Endodermal cell (in vitro differentiated cells): ENCODE measurements at regions not wholly inside any gene's neighbourhood (a gene's known extent, or its start where the extent isn't known, plus 50 kb on each side); places are given as distances from the start of the nearest gene placed in this dataset.

Source experiments
- DNase-seq: peaks from one replicate; pipeline ENCODE4 v3.0.0-alpha.2; 2017
- H3K27ac ChIP-seq: 2 replicates; pipeline ENCODE4 v1.5.1; 2013; ENCODE audit warnings: mild to moderate bottlenecking, low read depth, low read length, moderate library complexity
- H3K27me3 ChIP-seq: 2 replicates; pipeline ENCODE4 v1.6.1; 2013; ENCODE audit warnings: mild to moderate bottlenecking, low read length, moderate library complexity; ENCODE audit not compliant: insufficient read depth, control insufficient read depth, poor library complexity, severe bottlenecking
- H3K36me3 ChIP-seq: 2 replicates; pipeline ENCODE4 v1.7.0; 2013; ENCODE audit warnings: mild to moderate bottlenecking, low read length, moderate library complexity; ENCODE audit not compliant: control insufficient read depth, insufficient read depth
- H3K4me1 ChIP-seq: one replicate; pipeline ENCODE4 v1.7.0; 2013; ENCODE audit warnings: low read length; ENCODE audit not compliant: control insufficient read depth, insufficient read depth
- H3K4me3 ChIP-seq: 2 replicates; pipeline ENCODE4 v1.5.1; 2013; ENCODE audit warnings: mild to moderate bottlenecking, low read length, moderate library complexity
- H3K9ac ChIP-seq: 2 replicates; pipeline ENCODE4 v1.6.1; 2013; ENCODE audit warnings: mild to moderate bottlenecking, low read length, moderate library complexity; ENCODE audit not compliant: poor library complexity, severe bottlenecking; ENCODE audit errors: extremely low read depth
- H3K9me3 ChIP-seq: 2 replicates; pipeline ENCODE4 v1.6.1; 2013; ENCODE audit warnings: mild to moderate bottlenecking, low read length, moderate library complexity; ENCODE audit not compliant: control insufficient read depth
- H3K27ac Mint-ChIP-seq: 2 replicates; pipeline ENCODE4 v1.8.0; 2020; ENCODE audit warnings: mixed read lengths
- H3K27me3 Mint-ChIP-seq: 2 replicates; pipeline ENCODE4 v1.8.0; 2021; ENCODE audit warnings: mild to moderate bottlenecking, mixed read lengths; ENCODE audit not compliant: insufficient read depth
- H3K36me3 Mint-ChIP-seq: 2 replicates; pipeline ENCODE4 v1.8.0; 2020; ENCODE audit warnings: low read depth, mixed read lengths
- H3K4me1 Mint-ChIP-seq: 2 replicates; pipeline ENCODE4 v1.8.0; 2020; ENCODE audit warnings: mixed read lengths
- H3K4me3 Mint-ChIP-seq: 2 replicates; pipeline ENCODE4 v1.8.0; 2020; ENCODE audit warnings: mild to moderate bottlenecking, moderate library complexity, mixed read lengths
- H3K9me3 Mint-ChIP-seq: 2 replicates; pipeline ENCODE4 v1.8.0; 2020; ENCODE audit warnings: mild to moderate bottlenecking, mixed read lengths
- CTCF ChIP-seq: fragments of 200-600 bp; sonication (generic); conservative IDR thresholded peaks from 2 replicates; pipeline ENCODE4 v1.5.0; 2021; ENCODE audit warnings: antibody characterized with exemption, mild to moderate bottlenecking
- WGBS, 2 experiments: methylation state at CpG; one replicate each; pipeline versions ENCODE4 v1.1.5 to v1.1.7; 2013; ENCODE audit warnings: missing lambda C conversion rate in 2 of 2, mixed read lengths in 1 of 2; ENCODE audit not compliant: insufficient coverage in 1 of 2, insufficient read length in 1 of 2; 5-methylcytosine and 5-hydroxymethylcytosine counted together

- H3K4me3 ChIP-seq: no peak overlapping the region
- H3K27ac ChIP-seq: no peak overlapping the region
- WGBS, 2 experiments: 83 to 92% methylated on average over 1 to 5 of the region's 5 CpGs
- no peaks in the 10 kb centered on the region for H3K9me3 Mint-ChIP-seq
- H3K27me3 Mint-ChIP-seq: peaks cover 20% of the 10 kb centered on the region
- DNase-seq: peak; percentile 32
- no peaks in the 10 kb centered on the region for H3K4me1 ChIP-seq
- H3K36me3 Mint-ChIP-seq: no peaks in the 10 kb centered on the region
- H3K9me3 ChIP-seq: no peaks in the 10 kb centered on the region
- no peak overlapping the region for H3K27ac Mint-ChIP-seq
- no peak for TF ChIP-seq CTCF
- H3K27me3 ChIP-seq: no peaks in the 10 kb centered on the region
- H3K9ac ChIP-seq: no peak overlapping the region
- H3K4me1 Mint-ChIP-seq: no peaks in the 10 kb centered on the region
- H3K4me3 Mint-ChIP-seq: no peak overlapping the region
- no peaks in the 10 kb centered on the region for H3K36me3 ChIP-seq
Measured at GRCh38 chr1:38125016-38125415, 78.4 kb upstream of the POU3F1 start.

- no peak overlapping the region for H3K27ac ChIP-seq
- Mint-ChIP-seq H3K4me1 (no peaks in the 10 kb centered on the region), H3K27ac (no peak overlapping the region), H3K4me3 (no peak overlapping the region), H3K27me3 (peaks cover 17% of the 10 kb centered on the region), H3K9me3 (no peaks in the 10 kb centered on the region), H3K36me3 (no peaks in the 10 kb centered on the region)
- no peaks in the 10 kb centered on the region for H3K36me3 ChIP-seq
- no peak for TF ChIP-seq CTCF
- H3K9ac ChIP-seq: no peak overlapping the region
- H3K4me3 ChIP-seq: no peak overlapping the region
- 86 to 91% methylated on average over 9 to 19 of the region's 19 CpGs for WGBS, 2 experiments
- peak; percentile 46 for DNase-seq
- H3K27me3 ChIP-seq: no peaks in the 10 kb centered on the region
- no peaks in the 10 kb centered on the region for H3K4me1 ChIP-seq
- H3K9me3 ChIP-seq: no peaks in the 10 kb centered on the region
Measured at GRCh38 chr1:38123356-38124135, 77.0 kb upstream of the POU3F1 start.

GRCh38 chr1:38121231-38121680, 74.7 kb upstream of the POU3F1 start:
- H3K9me3 Mint-ChIP-seq: no peaks in the 10 kb centered on the region
- no peak overlapping the region for H3K9ac ChIP-seq
- 84 to 89% methylated on average over 11 to 14 of the region's 14 CpGs for WGBS, 2 experiments
- no peak overlapping the region for H3K27ac ChIP-seq
- no peaks in the 10 kb centered on the region for H3K9me3 ChIP-seq
- no peaks in the 10 kb centered on the region for H3K4me1 Mint-ChIP-seq
- no peak for TF ChIP-seq CTCF
- H3K27me3 ChIP-seq: no peaks in the 10 kb centered on the region
- no peak overlapping the region for H3K4me3 ChIP-seq
- no peaks in the 10 kb centered on the region for H3K36me3 Mint-ChIP-seq
- H3K4me1 ChIP-seq: no peaks in the 10 kb centered on the region
- peaks cover 11% of the 10 kb centered on the region for H3K27me3 Mint-ChIP-seq
- H3K4me3 Mint-ChIP-seq: no peak overlapping the region
- H3K36me3 ChIP-seq: no peaks in the 10 kb centered on the region
- no peak overlapping the region for H3K27ac Mint-ChIP-seq
- DNase-seq: no peak
